Prostate gland (tissue), 2 donors: ENCODE measurements at regions not wholly inside any gene's neighbourhood (a gene's known extent, or its start where the extent isn't known, plus 50 kb on each side); places are given as distances from the start of the nearest gene placed in this dataset.

ENCODE experiments used
- CTCF ChIP-seq, 4 experiments: fragments of 200-600 bp in 2 of 4; fragments of 450-650 bp in 2 of 4; sonication (generic) in 2 of 4; IDR thresholded peaks; 1 replicate in 3 of 4; 2 replicates in 1 of 4; pipeline ENCODE4 v1.5.1; 2016 to 2019; ENCODE audit warnings: antibody characterized with exemption in 4 of 4, mild to moderate bottlenecking in 2 of 4, moderate library complexity in 2 of 4
- POLR2AphosphoS5 ChIP-seq: sonication (generic); formaldehyde crosslinking; IDR thresholded peaks from one replicate; pipeline ENCODE4 v1.6.1; 2017; ENCODE audit warnings: antibody characterized with exemption

GRCh38 chr7:22669692-22670421 is 57.1 kb upstream of the IL6 start:
- TF ChIP-seq POLR2AphosphoS5 (no peak), CTCF (IDR thresholded peaks at IDR 0.05) (no peak)
